Activated CD4-positive, alpha-beta T cell treated with anti-CD3 and anti-CD28 coated beads, Interleukin-2, amount 10 ng/mL, durations not matched to agents 24 days and 14 days (primary cell): ENCODE measurements at regions not wholly inside any gene's neighbourhood (a gene's known extent, or its start where the extent isn't known, plus 50 kb on each side); places are given as distances from the start of the nearest gene placed in this dataset.
"Not testable (repeated sequence)": the region's sequence is repeated elsewhere in the genome, so short reads cannot be mapped to it uniquely, and the experiment has no call there.

Experiments
- DNase-seq: peaks from one replicate; pipeline ENCODE4 v3.0.0; 2022
- H3K27ac Mint-ChIP-seq: one replicate; pipeline ENCODE4 v1.8.0; 2022; ENCODE audit warnings: mild to moderate bottlenecking, mixed read lengths
- H3K27me3 Mint-ChIP-seq: one replicate; pipeline ENCODE4 v1.8.0; 2022; ENCODE audit warnings: mixed read lengths
- H3K36me3 Mint-ChIP-seq: one replicate; pipeline ENCODE4 v1.8.0; 2022; ENCODE audit warnings: low read depth, mild to moderate bottlenecking, mixed read lengths
- H3K4me1 Mint-ChIP-seq: one replicate; pipeline ENCODE4 v1.8.0; 2021; ENCODE audit warnings: mixed read lengths
- H3K4me3 Mint-ChIP-seq: one replicate; pipeline ENCODE4 v1.8.0; 2022; ENCODE audit warnings: mild to moderate bottlenecking, moderate library complexity, mixed read lengths
- H3K9me3 Mint-ChIP-seq: one replicate; pipeline ENCODE4 v1.8.0; 2021; ENCODE audit warnings: mixed read lengths
- intact Hi-C: fragments of 100-400 bp; cut with micrococcal nuclease; formaldehyde crosslinking; loops from one replicate; pipeline ENCODE4 v1.15.1; 2023

DNA sequence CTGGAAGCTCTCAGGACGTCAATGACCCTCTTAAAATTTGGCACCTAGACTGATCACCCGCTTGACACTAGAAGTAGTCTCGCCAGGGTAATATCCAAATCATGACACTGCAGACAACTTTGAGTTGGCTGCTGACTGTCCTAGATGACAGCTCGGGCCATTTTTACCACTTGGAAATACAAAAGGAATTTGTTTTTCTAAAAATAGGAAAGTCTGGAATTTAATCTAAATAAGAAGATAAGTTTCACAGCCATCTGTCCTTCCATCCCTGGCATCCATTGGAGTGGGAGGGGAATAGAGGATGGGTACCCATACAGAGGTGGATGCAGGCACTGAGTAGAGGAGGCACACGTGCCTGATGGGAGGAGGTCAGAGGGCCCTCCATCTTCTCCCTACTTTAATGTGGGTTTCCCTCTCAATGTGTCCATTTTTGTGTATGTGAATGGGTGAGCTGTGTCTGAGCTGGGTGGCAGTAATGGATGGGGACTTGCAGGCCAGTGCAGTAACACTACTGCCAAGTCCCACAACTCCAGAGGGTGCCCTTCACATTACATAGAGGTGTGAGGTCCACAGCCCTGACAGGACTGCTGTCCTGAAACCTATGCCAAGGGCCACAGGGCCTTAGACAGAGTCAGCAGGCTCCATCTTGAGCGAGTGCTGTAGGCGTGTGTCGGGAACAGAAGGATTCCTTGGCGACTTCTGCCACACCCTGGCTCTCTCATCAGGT lies 104.8 kb upstream of the IPO9 start:
- no peaks in the 10 kb centered on the region for H3K9me3 Mint-ChIP-seq
- no peak overlapping the region for H3K4me3 Mint-ChIP-seq
- no peaks in the 10 kb centered on the region for H3K36me3 Mint-ChIP-seq
- no peak for DNase-seq
- intact Hi-C loops = no loop called here
- no peaks in the 10 kb centered on the region for H3K4me1 Mint-ChIP-seq
- no peak overlapping the region for H3K27ac Mint-ChIP-seq
- peaks cover 8% of the 10 kb centered on the region for H3K27me3 Mint-ChIP-seq

DNA sequence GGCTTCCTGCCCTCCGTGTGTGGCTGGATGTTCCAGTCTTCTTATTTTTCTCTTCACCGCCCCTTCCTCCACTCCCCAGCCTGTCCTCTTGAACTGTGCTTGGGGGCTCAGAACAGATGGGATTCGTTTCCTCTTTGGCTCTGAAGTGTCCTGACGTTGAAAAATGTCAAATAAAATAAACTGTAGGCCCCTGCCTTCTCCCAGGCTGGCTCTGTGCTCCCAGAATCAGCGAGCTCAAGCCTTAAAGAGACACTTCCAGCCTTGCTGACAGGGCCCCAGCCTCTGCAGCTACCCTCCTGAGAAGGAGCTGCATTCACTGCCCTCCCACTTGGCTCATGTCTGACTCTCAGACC lies 104.2 kb upstream of the IPO9 start:
- no peaks in the 10 kb centered on the region for H3K9me3 Mint-ChIP-seq
- H3K27ac Mint-ChIP-seq = no peak overlapping the region
- H3K4me3 Mint-ChIP-seq = no peak overlapping the region
- intact Hi-C loops = no loop called here
- peaks cover 8% of the 10 kb centered on the region for H3K27me3 Mint-ChIP-seq
- H3K4me1 Mint-ChIP-seq = no peaks in the 10 kb centered on the region
- H3K36me3 Mint-ChIP-seq = no peaks in the 10 kb centered on the region
- no peak for DNase-seq

DNA sequence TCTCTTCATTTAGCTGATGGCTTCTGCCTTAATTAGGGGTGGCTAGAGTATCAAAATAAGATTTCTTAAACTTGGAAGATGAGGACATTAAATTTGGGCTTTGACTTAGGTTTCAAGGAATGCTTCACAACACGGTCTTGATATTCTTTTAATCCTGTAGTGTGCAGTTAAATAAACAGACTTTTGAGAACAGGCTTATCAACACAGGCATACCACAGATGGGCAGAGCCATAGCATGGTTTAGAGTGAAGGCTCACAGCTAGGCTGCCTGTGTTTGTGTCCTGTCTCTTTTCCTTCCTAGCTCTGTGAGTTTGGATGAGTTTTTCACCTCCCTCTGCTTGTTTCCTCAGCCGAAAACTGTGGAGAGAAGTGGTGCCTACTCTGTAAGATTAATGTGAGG lies 102.3 kb upstream of the IPO9 start:
- intact Hi-C loops = no loop called here
- H3K27me3 Mint-ChIP-seq = peaks cover 8% of the 10 kb centered on the region
- H3K4me1 Mint-ChIP-seq = no peaks in the 10 kb centered on the region
- DNase-seq = no peak
- H3K36me3 Mint-ChIP-seq = no peaks in the 10 kb centered on the region
- no peaks in the 10 kb centered on the region for H3K9me3 Mint-ChIP-seq
- no peak overlapping the region for H3K4me3 Mint-ChIP-seq
- no peak overlapping the region for H3K27ac Mint-ChIP-seq

DNA sequence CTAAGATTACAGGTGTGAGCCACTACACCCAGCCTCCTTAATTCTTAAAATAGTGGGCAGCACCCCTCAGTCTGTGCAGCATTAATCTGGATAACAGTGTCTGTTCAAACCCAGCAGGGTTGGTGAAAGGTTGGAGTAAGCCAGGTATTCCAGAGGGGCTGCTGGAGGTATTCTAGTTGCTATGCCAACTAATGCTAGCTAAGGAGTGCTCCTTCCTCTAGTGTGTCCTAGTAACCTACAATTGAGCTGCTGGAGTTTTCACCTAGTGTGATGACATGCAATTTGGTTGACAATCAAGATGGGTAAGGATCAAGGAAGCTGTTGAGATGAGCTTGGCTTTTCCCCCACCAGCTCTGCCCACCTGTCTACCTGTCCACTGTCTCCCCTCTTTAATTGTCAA lies 100.2 kb upstream of the IPO9 start:
- intact Hi-C loops = no loop called here
- Mint-ChIP-seq H3K4me3 (no peak overlapping the region), H3K27me3 (peaks cover 5% of the 10 kb centered on the region), H3K9me3 (no peaks in the 10 kb centered on the region), H3K4me1 (no peaks in the 10 kb centered on the region), H3K27ac (no peak overlapping the region), H3K36me3 (no peaks in the 10 kb centered on the region)
- DNase-seq = no peak

DNA sequence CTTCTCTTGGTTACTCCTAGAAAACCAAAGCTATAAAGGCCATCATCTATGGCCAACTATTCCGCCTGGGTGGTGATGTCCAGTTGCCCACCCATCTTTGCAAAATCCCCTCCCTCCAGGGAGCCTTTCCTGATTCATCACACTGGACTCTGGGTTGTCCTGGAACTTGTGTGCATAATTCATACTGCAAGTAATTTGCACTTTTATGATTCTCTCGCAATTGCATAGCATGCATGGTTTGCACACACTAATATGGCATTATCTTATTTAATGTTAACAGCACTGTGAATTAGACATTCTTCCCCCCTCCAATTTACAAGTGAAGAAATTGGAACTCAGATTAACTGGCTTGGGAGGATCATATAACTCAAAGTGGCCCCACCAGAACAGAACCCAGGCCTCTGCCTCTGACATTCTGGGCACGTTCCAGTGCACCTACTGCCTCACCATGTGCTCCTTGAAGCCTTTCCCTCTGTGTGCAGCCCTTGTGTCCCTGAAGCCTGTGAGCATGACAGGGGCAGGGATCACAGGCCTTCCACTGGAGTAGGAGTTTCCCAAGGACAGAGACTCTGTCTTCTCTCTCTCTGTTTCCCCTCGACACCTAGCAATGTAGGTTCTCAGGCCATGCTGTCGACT lies 98.9 kb upstream of the IPO9 start:
- Mint-ChIP-seq H3K27me3 (peaks cover 7% of the 10 kb centered on the region), H3K27ac (no peak overlapping the region), H3K4me3 (no peak overlapping the region), H3K36me3 (no peaks in the 10 kb centered on the region), H3K9me3 (no peaks in the 10 kb centered on the region), H3K4me1 (no peaks in the 10 kb centered on the region)
- intact Hi-C loops = no loop called here
- no peak for DNase-seq

DNA sequence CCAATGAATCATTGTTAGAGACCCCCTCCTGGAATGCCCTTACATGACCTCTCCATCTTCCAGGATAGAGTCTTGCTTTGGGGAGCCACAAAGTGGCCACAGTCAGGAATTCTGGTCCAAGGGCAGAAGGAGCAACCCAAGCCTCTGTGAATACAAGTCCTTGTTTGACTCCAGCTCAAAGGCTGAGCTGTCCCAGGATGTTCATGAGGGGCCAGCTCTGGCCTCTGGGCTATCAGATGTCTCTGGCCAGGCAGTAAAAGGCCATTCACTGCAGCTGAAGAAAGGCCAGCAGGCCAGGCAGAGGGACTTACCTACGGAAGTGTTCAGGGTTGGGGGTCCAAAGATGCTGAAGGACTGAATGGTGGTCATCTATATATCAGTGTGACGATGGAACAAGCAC lies 98.3 kb upstream of the IPO9 start:
- intact Hi-C loops = no loop called here
- Mint-ChIP-seq H3K9me3 (no peaks in the 10 kb centered on the region), H3K4me3 (no peak overlapping the region), H3K4me1 (no peaks in the 10 kb centered on the region), H3K27me3 (peaks cover 7% of the 10 kb centered on the region), H3K27ac (no peak overlapping the region), H3K36me3 (no peaks in the 10 kb centered on the region)
- DNase-seq = no peak

DNA sequence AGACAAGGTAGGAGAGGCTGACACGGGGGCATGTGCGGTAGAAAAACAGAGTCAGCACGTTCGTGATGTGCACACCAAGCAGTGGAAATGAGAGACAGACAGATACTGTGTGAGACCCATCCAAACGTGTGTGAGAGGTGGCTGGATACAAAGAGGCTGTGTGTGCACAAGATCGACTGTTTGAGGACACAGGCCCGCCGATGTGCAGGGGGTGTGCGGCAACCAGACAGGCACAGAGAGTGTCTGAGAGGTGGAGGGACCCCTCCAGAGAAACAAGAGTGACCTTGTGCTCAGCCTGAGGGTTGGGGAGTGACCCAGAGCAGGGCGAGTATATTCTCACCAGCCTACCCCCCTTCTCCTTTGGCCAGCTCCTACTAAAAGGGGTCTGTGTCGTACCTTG lies 97.8 kb upstream of the IPO9 start:
- no peak overlapping the region for H3K4me3 Mint-ChIP-seq
- H3K9me3 Mint-ChIP-seq = no peaks in the 10 kb centered on the region
- H3K4me1 Mint-ChIP-seq = no peaks in the 10 kb centered on the region
- no peak overlapping the region for H3K27ac Mint-ChIP-seq
- no peaks in the 10 kb centered on the region for H3K36me3 Mint-ChIP-seq
- no peak for DNase-seq
- intact Hi-C loops = no loop called here
- H3K27me3 Mint-ChIP-seq = peaks cover 10% of the 10 kb centered on the region

DNA sequence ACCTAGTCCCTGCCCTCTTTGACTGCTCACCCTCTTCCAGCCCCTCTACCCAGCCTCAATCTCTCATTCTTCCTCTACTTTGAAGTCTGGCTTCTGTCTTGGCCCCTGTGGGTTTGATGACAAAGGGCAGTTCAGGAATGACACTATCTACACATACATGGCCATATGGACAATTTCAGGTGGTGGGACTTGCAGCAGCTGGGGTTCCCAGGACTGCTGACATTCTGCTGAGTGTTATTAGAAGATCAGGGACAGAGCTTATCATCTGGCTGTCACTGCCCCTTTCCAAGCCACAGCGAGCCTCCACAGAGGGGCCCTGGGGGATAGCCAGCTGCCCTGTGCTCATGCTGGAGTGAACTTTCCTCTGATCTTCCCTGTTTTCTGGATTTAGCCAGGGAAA lies 97.4 kb upstream of the IPO9 start:
- Mint-ChIP-seq H3K4me3 (no peak overlapping the region), H3K36me3 (no peaks in the 10 kb centered on the region), H3K4me1 (no peaks in the 10 kb centered on the region), H3K27ac (no peak overlapping the region), H3K27me3 (peaks cover 11% of the 10 kb centered on the region), H3K9me3 (no peaks in the 10 kb centered on the region)
- no peak for DNase-seq
- intact Hi-C loops = no loop called here

DNA sequence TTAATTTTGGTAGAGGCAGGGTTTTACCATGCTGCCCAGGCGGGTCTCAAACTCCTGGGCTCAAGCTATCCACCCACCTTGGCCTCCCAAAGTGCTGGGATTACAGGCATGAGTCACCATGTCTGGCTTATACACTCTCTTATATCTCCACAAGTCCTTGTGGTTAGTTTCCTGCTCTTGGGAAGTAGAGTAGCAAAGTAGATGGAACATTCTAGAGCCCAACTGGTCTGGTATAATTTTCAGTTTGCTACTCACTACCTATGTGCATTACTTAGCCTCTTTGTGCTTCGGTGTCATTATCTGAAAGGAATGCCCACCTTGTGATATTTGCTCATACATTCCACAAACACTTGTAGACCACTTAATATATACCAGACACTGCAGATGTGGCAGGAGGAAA lies 96.6 kb upstream of the IPO9 start:
- Mint-ChIP-seq H3K9me3 (no peaks in the 10 kb centered on the region), H3K27me3 (peaks cover 16% of the 10 kb centered on the region), H3K36me3 (no peaks in the 10 kb centered on the region), H3K4me3 (no peak overlapping the region), H3K4me1 (no peaks in the 10 kb centered on the region), H3K27ac (no peak overlapping the region)
- intact Hi-C loops = no loop called here
- no peak for DNase-seq

DNA sequence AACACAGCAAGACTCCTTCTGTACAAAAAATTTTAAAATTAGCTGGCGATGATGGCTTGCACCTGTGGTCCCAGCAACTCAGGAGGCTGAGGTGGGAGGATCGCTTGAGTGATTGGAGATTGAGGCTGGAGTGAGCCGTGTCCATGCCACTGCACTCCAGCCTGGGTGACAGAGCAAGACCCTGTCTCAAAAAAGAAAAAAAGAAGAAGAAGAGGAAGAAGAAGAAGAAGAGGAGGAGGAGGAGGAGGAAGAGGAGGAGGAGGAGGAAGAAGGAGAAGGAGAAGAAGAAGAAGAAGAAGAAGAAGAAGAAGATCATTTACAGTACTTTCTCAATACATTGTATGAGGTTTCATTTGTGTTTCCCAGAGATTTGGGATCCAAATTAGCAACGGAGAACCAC lies 94.7 kb upstream of the IPO9 start:
- DNase-seq, H3K27ac Mint-ChIP-seq, H3K4me3 Mint-ChIP-seq, intact Hi-C loops, H3K9me3 Mint-ChIP-seq, H3K4me1 Mint-ChIP-seq, H3K36me3 Mint-ChIP-seq: not testable (repeated sequence)
- H3K27me3 Mint-ChIP-seq = peaks cover 33% of the 10 kb centered on the region

DNA sequence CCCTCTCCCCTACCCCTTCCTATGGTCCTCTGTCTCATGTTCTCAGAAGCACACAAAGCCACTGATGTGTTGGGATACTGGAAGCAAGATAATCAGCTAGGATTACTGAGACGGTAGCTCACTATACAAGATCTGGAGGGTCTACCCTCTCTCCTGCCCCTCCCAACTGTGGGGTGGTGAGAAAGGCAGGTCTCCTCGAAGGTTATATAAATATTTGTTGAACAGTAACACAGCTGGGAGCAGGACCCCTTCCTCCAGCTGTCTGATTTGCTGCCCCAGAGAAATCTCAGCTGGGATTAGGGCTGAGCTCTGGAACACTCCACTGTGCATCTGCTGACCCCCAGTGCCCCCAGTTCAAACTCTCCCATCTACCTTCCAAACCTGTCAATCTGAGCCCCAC lies 94.2 kb upstream of the IPO9 start:
- Mint-ChIP-seq H3K4me1 (peaks cover 2% of the 10 kb centered on the region), H3K36me3 (no peaks in the 10 kb centered on the region), H3K9me3 (no peaks in the 10 kb centered on the region), H3K4me3 (no peak overlapping the region), H3K27me3 (peaks cover 39% of the 10 kb centered on the region), H3K27ac (no peak overlapping the region)
- DNase-seq = no peak
- intact Hi-C loops = no loop called here

DNA sequence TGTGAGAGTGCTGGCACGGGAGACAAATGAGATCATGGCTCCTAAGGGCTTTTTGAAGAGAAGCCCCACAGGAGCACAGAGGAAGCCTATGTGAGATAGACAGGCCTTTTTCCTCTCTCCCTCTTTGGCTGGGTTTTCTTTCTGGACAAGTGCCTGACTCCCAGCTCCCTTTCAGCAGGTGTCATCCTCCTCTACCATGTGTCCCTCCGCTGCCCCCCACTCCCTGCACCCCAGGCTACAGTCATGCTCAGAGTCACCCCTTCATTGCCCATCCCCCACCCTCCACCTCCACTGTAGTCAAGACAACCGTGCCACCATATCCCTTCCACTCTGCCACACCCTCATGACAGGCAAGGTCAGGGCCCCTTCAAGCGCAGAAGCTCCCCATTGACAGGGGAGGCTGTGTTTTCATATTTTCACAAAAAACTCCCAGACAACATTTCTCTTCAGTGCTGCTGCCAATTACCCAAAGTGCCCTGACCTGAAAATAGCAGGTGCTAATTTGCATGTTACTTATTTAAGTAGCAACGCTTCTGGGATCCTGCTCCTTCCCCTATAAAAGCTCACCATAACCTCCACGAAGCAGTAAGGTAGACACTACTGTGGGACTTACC lies 92.1 kb upstream of the IPO9 start:
- Mint-ChIP-seq H3K4me1 (peaks cover 6% of the 10 kb centered on the region), H3K4me3 (no peak overlapping the region), H3K36me3 (no peaks in the 10 kb centered on the region), H3K9me3 (no peaks in the 10 kb centered on the region), H3K27me3 (peaks cover 56% of the 10 kb centered on the region), H3K27ac (no peak overlapping the region)
- no peak for DNase-seq
- intact Hi-C loops = no loop called here

DNA sequence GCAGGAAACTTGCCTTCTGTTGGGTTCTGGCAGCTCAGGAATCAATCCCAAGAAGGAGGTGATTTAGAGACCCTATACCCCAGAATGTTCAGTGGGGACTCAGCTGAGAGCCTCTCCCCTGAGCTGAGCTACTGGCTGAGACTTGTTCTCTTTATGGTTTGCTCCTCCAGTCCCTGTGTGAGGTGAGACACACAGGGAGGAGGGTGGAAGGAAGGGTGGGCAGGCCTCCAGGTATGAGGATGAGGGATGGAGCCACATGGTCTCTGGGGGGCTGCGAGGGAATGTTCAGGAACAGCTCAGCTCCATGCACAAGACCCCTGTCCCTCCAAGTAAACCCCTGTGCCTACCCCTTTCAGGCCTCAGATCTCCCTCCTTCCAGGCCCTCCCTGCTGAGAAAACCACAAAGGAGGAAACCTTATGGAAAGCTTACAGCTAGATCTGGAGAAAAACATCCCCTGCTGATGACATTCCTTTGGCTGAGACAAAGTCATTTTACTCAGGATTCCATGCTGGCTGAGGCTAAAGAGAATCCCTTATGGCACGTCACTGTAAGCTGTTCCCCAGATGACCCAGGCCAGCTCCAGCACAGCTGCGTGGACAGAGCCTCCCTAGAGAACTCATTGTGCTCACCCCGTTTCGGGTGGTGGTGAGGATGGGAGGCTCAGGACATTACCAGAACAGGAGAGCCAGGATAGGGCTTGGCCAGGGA lies 91.5 kb upstream of the IPO9 start:
- intact Hi-C loops = no loop called here
- peaks cover 58% of the 10 kb centered on the region for H3K27me3 Mint-ChIP-seq
- no peaks in the 10 kb centered on the region for H3K9me3 Mint-ChIP-seq
- H3K36me3 Mint-ChIP-seq = no peaks in the 10 kb centered on the region
- no peak overlapping the region for H3K27ac Mint-ChIP-seq
- H3K4me3 Mint-ChIP-seq = no peak overlapping the region
- DNase-seq = no peak
- H3K4me1 Mint-ChIP-seq = peaks cover 6% of the 10 kb centered on the region

DNA sequence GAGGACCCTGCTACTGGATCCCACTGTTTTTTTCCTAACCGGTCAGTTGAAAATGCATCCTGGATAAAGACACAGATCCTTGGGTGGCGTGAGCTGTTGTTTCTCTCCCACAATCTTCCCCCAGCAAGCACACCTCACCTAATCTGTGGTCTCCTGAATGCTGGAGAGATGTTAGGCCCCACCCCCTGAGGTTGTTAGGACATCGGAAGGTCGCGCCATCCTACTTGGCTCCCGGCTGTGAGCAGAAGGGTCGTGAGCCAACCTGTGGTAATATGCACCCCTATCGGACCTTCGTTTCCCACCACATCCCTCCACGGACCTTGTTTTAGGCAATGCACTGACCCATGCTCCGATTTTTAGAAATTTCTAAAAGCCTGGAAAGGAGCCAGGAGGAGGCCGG lies 89.9 kb upstream of the IPO9 start:
- Mint-ChIP-seq H3K9me3 (no peaks in the 10 kb centered on the region), H3K36me3 (no peaks in the 10 kb centered on the region), H3K27ac (no peak overlapping the region), H3K27me3 (peaks cover 59% of the 10 kb centered on the region), H3K4me3 (peak overlapping the region; percentile 67), H3K4me1 (peaks cover 6% of the 10 kb centered on the region)
- no peak for DNase-seq
- intact Hi-C loops = no loop called here
